IPS-18a (cell line): ENCODE measurements at regions not wholly inside any gene's neighbourhood (a gene's known extent, or its start where the extent isn't known, plus 50 kb on each side); places are given as distances from the start of the nearest gene placed in this dataset.
"Not testable (repeated sequence)": the region's sequence is repeated elsewhere in the genome, so short reads cannot be mapped to it uniquely, and the experiment has no call there.

Experiments
- H3K27ac ChIP-seq: one replicate; pipeline ENCODE4 v1.5.1; 2013; ENCODE audit warnings: low read length
- H3K27me3 ChIP-seq: one replicate; pipeline ENCODE4 v1.6.1; 2013; ENCODE audit warnings: mild to moderate bottlenecking, low read length; ENCODE audit not compliant: control insufficient read depth, insufficient read depth
- H3K36me3 ChIP-seq: one replicate; pipeline ENCODE4 v1.6.1; 2013; ENCODE audit warnings: low read depth, low read length; ENCODE audit not compliant: control insufficient read depth
- H3K4me1 ChIP-seq: one replicate; pipeline ENCODE4 v1.6.1; 2013; ENCODE audit warnings: low read depth, low read length; ENCODE audit not compliant: control insufficient read depth
- H3K4me3 ChIP-seq: one replicate; pipeline ENCODE4 v1.5.1; 2013; ENCODE audit warnings: low read length
- H3K9ac ChIP-seq: one replicate; pipeline ENCODE4 v1.6.1; 2013; ENCODE audit warnings: mild to moderate bottlenecking, low read length, moderate library complexity
- H3K9me3 ChIP-seq: one replicate; pipeline ENCODE4 v1.6.1; 2013; ENCODE audit warnings: low read depth, low read length; ENCODE audit not compliant: control insufficient read depth

- Histone ChIP-seq H3K4me1 (no peaks in the 10 kb centered on the region), H3K27ac (no peak overlapping the region), H3K9me3 (no peaks in the 10 kb centered on the region), H3K36me3 (no peaks in the 10 kb centered on the region), H3K9ac (no peak overlapping the region), H3K27me3 (no peaks in the 10 kb centered on the region), H3K4me3 (no peak overlapping the region)
Measured at GRCh38 chr20:40887105-40887504, 141.5 kb upstream of the TOP1 start.

GRCh38 chr20:40889266-40889665, 139.4 kb upstream of the TOP1 start:
- H3K4me1 ChIP-seq, H3K36me3 ChIP-seq, H3K9ac ChIP-seq, H3K4me3 ChIP-seq, H3K27ac ChIP-seq, H3K27me3 ChIP-seq, H3K9me3 ChIP-seq: not testable (repeated sequence)

- Histone ChIP-seq H3K27ac (no peak overlapping the region), H3K36me3 (no peaks in the 10 kb centered on the region), H3K9me3 (no peaks in the 10 kb centered on the region), H3K27me3 (no peaks in the 10 kb centered on the region), H3K9ac (no peak overlapping the region), H3K4me3 (no peak overlapping the region), H3K4me1 (no peaks in the 10 kb centered on the region)
Measured at GRCh38 chr20:40890181-40890580, 138.4 kb upstream of the TOP1 start.

- no peak overlapping the region for H3K9ac ChIP-seq
- no peaks in the 10 kb centered on the region for H3K27me3 ChIP-seq
- no peaks in the 10 kb centered on the region for H3K4me1 ChIP-seq
- H3K4me3 ChIP-seq, result no peak overlapping the region
- H3K9me3 ChIP-seq, result no peaks in the 10 kb centered on the region
- H3K27ac ChIP-seq, result no peak overlapping the region
- no peaks in the 10 kb centered on the region for H3K36me3 ChIP-seq
Measured at GRCh38 chr20:40890635-40891034, 138.0 kb upstream of the TOP1 start.

- no peaks in the 10 kb centered on the region for H3K27me3 ChIP-seq
- no peaks in the 10 kb centered on the region for H3K36me3 ChIP-seq
- H3K9me3 ChIP-seq, result no peaks in the 10 kb centered on the region
- no peak overlapping the region for H3K9ac ChIP-seq
- H3K27ac ChIP-seq, result no peak overlapping the region
- H3K4me1 ChIP-seq, result no peaks in the 10 kb centered on the region
- H3K4me3 ChIP-seq, result no peak overlapping the region
Measured at GRCh38 chr20:40891351-40891750, 137.3 kb upstream of the TOP1 start.

- no peak overlapping the region for H3K9ac ChIP-seq
- H3K27me3 ChIP-seq, result no peaks in the 10 kb centered on the region
- no peak overlapping the region for H3K4me3 ChIP-seq
- H3K4me1 ChIP-seq, result no peaks in the 10 kb centered on the region
- no peak overlapping the region for H3K27ac ChIP-seq
- H3K9me3 ChIP-seq, result no peaks in the 10 kb centered on the region
- no peaks in the 10 kb centered on the region for H3K36me3 ChIP-seq
Measured at GRCh38 chr20:40892642-40893041, 136.0 kb upstream of the TOP1 start.

- H3K9ac ChIP-seq, result no peak overlapping the region
- H3K4me3 ChIP-seq, result no peak overlapping the region
- no peaks in the 10 kb centered on the region for H3K36me3 ChIP-seq
- no peaks in the 10 kb centered on the region for H3K9me3 ChIP-seq
- no peaks in the 10 kb centered on the region for H3K4me1 ChIP-seq
- no peaks in the 10 kb centered on the region for H3K27me3 ChIP-seq
- H3K27ac ChIP-seq, result no peak overlapping the region
Measured at GRCh38 chr20:40893610-40894236, 134.9 kb upstream of the TOP1 start.

- H3K36me3 ChIP-seq, result no peaks in the 10 kb centered on the region
Measured at GRCh38 chr20:40894237-40894630, 134.4 kb upstream of the TOP1 start.

GRCh38 chr20:40895182-40895581, 133.4 kb upstream of the TOP1 start:
- H3K9ac ChIP-seq, result no peak overlapping the region
- no peaks in the 10 kb centered on the region for H3K4me1 ChIP-seq
- H3K9me3 ChIP-seq, result no peaks in the 10 kb centered on the region
- H3K27ac ChIP-seq, result no peak overlapping the region
- H3K4me3 ChIP-seq, result no peak overlapping the region
- H3K36me3 ChIP-seq, result no peaks in the 10 kb centered on the region
- no peaks in the 10 kb centered on the region for H3K27me3 ChIP-seq

More at GRCh38 chr20:40894237-40894630, 134.4 kb upstream of the TOP1 start:
- Histone ChIP-seq H3K9ac (no peak overlapping the region), H3K27me3 (no peaks in the 10 kb centered on the region), H3K9me3 (no peaks in the 10 kb centered on the region), H3K4me1 (no peaks in the 10 kb centered on the region), H3K4me3 (no peak overlapping the region), H3K27ac (no peak overlapping the region)

- no peaks in the 10 kb centered on the region for H3K27me3 ChIP-seq
- no peak overlapping the region for H3K27ac ChIP-seq
- H3K4me1 ChIP-seq, result no peaks in the 10 kb centered on the region
- H3K9ac ChIP-seq, result no peak overlapping the region
- no peaks in the 10 kb centered on the region for H3K9me3 ChIP-seq
- H3K4me3 ChIP-seq, result no peak overlapping the region
- H3K36me3 ChIP-seq, result no peaks in the 10 kb centered on the region
Measured at GRCh38 chr20:40896814-40897700, 131.6 kb upstream of the TOP1 start.

- no peaks in the 10 kb centered on the region for H3K4me1 ChIP-seq
- no peaks in the 10 kb centered on the region for H3K36me3 ChIP-seq
- no peaks in the 10 kb centered on the region for H3K27me3 ChIP-seq
- no peaks in the 10 kb centered on the region for H3K9me3 ChIP-seq
- H3K4me3 ChIP-seq, result no peak overlapping the region
- no peak overlapping the region for H3K9ac ChIP-seq
- no peak overlapping the region for H3K27ac ChIP-seq
Measured at GRCh38 chr20:40899344-40899743, 129.3 kb upstream of the TOP1 start.
